Neuronal stem cell (in vitro differentiated cells): ENCODE measurements at regions not wholly inside any gene's neighbourhood (a gene's known extent, or its start where the extent isn't known, plus 50 kb on each side); places are given as distances from the start of the nearest gene placed in this dataset.

Source experiments
- DNase-seq: peaks from one replicate; pipeline ENCODE4 v3.0.0-alpha.2; 2013; ENCODE audit warnings: low spot score
- H2AFZ ChIP-seq: one replicate; pipeline ENCODE4 v1.6.1; 2013; ENCODE audit warnings: mild to moderate bottlenecking, low read length, inconsistent platforms
- H2AK5ac ChIP-seq: 2 replicates; pipeline ENCODE4 v1.6.1; 2013; ENCODE audit warnings: low read depth, mild to moderate bottlenecking, inconsistent platforms, low read length, moderate library complexity, mixed read lengths
- H2BK120ac ChIP-seq: 2 replicates; pipeline ENCODE4 v1.6.1; 2013; ENCODE audit warnings: low read depth, mild to moderate bottlenecking, inconsistent platforms, low read length, moderate library complexity, mixed read lengths
- H2BK12ac ChIP-seq: one replicate; pipeline ENCODE4 v1.6.1; 2013; ENCODE audit warnings: low read length, inconsistent platforms
- H2BK15ac ChIP-seq: 2 replicates; pipeline ENCODE4 v1.6.1; 2013; ENCODE audit warnings: mild to moderate bottlenecking, low read length, inconsistent platforms, mixed read lengths
- H2BK5ac ChIP-seq: one replicate; pipeline ENCODE4 v1.6.1; 2013; ENCODE audit warnings: inconsistent platforms, mild to moderate bottlenecking, low read length, moderate library complexity
- H3K14ac ChIP-seq: one replicate; pipeline ENCODE4 v1.6.1; 2013; ENCODE audit warnings: low read length, inconsistent platforms
- H3K18ac ChIP-seq: 2 replicates; pipeline ENCODE4 v1.6.1; 2013; ENCODE audit warnings: low read length, inconsistent platforms
- H3K23ac ChIP-seq: 2 replicates; pipeline ENCODE4 v1.6.1; 2013; ENCODE audit warnings: low read depth, mild to moderate bottlenecking, mixed read lengths, low read length, inconsistent platforms; ENCODE audit not compliant: poor library complexity
- H3K27ac ChIP-seq: replicated peaks from 3 replicates; pipeline ENCODE4 v1.5.1; 2013; ENCODE audit warnings: low read length, inconsistent platforms
- H3K27me3 ChIP-seq, 3 experiments: 2 replicates each; pipeline ENCODE4 v1.6.1; 2013; ENCODE audit warnings: low read length in 3 of 3, mild to moderate bottlenecking in 2 of 3, inconsistent platforms in 1 of 3, low read depth in 1 of 3, mixed read lengths in 1 of 3, moderate library complexity in 1 of 3; ENCODE audit not compliant: control insufficient read depth in 3 of 3, insufficient read depth in 3 of 3
- H3K36me3 ChIP-seq, 2 donors: replicated peaks in 1 of 2; 2 replicates each; pipeline ENCODE4 v1.6.1; 2013; ENCODE audit warnings: low read length in 2 of 2; ENCODE audit not compliant: control insufficient read depth in 2 of 2, insufficient read depth in 2 of 2
- H3K4ac ChIP-seq: 2 replicates; pipeline ENCODE4 v1.6.1; 2013; ENCODE audit warnings: inconsistent platforms, mild to moderate bottlenecking, low read length, moderate library complexity
- H3K4me1 ChIP-seq, 2 donors: 1 replicate in 1 of 2; 2 replicates in 1 of 2; pipeline ENCODE4 v1.6.1; 2013; ENCODE audit warnings: low read length in 2 of 2, low read depth in 1 of 2; ENCODE audit not compliant: control insufficient read depth in 2 of 2, insufficient read depth in 1 of 2
- H3K4me2 ChIP-seq: one replicate; pipeline ENCODE4 v1.6.1; 2013; ENCODE audit warnings: mild to moderate bottlenecking, low read length, inconsistent platforms; ENCODE audit not compliant: insufficient read depth, poor library complexity, severe bottlenecking
- H3K4me3 ChIP-seq, 2 donors: 2 replicates each; pipeline ENCODE4 v1.5.1; 2013; ENCODE audit warnings: low read length in 2 of 2, mild to moderate bottlenecking in 2 of 2, inconsistent platforms in 1 of 2, moderate library complexity in 1 of 2
- H3K79me1 ChIP-seq: one replicate; pipeline ENCODE4 v1.6.1; 2013; ENCODE audit warnings: low read depth, mild to moderate bottlenecking, inconsistent platforms, low read length, moderate library complexity
- H3K9ac ChIP-seq: one replicate; pipeline ENCODE4 v1.6.1; 2013; ENCODE audit warnings: mild to moderate bottlenecking, low read depth, low read length, inconsistent platforms; ENCODE audit not compliant: poor library complexity
- H3K9me3 ChIP-seq, 2 donors: replicated peaks in 1 of 2; 2 replicates each; pipeline versions ENCODE3 to v1.6.1; 2013; ENCODE audit warnings: low read length in 2 of 2, mild to moderate bottlenecking in 2 of 2, inconsistent platforms in 1 of 2, low read depth in 1 of 2, mixed read lengths in 1 of 2, moderate library complexity in 1 of 2; ENCODE audit not compliant: control insufficient read depth in 2 of 2, insufficient read depth in 1 of 2
- H4K8ac ChIP-seq: one replicate; pipeline ENCODE4 v1.6.1; 2013; ENCODE audit warnings: low read depth, mild to moderate bottlenecking, inconsistent platforms, low read length, moderate library complexity
- H4K91ac ChIP-seq: one replicate; pipeline ENCODE4 v1.6.1; 2013; ENCODE audit warnings: low read length, low read depth, mild to moderate bottlenecking, inconsistent platforms; ENCODE audit not compliant: poor library complexity
- WGBS, 2 donors: extraction: QIAGEN DNeasy Blood & Tissue Kit; methylation state at CpG; one replicate each; pipeline ENCODE4 v1.1.7; 2013; ENCODE audit warnings: missing lambda C conversion rate in 2 of 2, mixed read lengths in 1 of 2; ENCODE audit not compliant: insufficient read length in 2 of 2, insufficient replicate concordance in 1 of 2; ENCODE audit errors: extremely low coverage in 2 of 2; 5-methylcytosine and 5-hydroxymethylcytosine counted together

DNA sequence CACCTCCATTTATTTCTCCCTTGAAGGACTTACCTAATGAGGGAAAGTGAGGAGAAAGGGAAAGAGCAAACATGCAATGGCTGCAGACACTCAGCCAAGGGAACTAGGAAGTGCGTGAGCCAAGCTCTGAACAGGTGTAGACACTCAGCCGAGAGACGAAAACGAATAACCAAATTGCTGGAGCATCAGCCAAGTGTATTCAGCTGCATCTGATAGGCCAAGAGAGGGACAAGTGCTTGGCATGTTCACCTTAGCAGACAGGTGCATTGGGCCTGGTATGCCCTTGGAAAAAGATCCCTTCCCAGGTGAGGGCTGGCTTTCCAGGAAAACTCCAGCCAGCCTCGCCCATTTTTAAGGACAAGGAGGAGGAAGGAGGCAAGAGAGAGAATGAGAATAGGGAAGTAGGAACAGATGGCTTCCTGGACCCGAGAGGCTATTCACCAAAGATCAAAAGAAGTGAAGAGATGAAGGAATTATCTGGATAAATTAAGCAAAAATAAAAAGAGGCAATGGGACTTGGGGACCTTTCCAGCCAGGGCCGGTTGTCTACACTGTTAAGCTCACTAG, 184.7 kb downstream of the TOMM20 start:
- Histone ChIP-seq H3K23ac (no peak overlapping the region), H3K9me3 (peaks cover 0 to 4% of the 10 kb centered on the region in 2 donors), H3K79me1 (no peaks in the 10 kb centered on the region), H2BK5ac (no peak overlapping the region), H2AFZ (no peak overlapping the region), H2BK120ac (no peak overlapping the region), H4K91ac (no peak overlapping the region), H2BK12ac (no peak overlapping the region), H2BK15ac (no peak overlapping the region), H3K4me3 (no peak overlapping the region), H3K27ac (no peak overlapping the region), H3K4me2 (no peak overlapping the region), H3K27me3 (no peaks in the 10 kb centered on the region), H3K36me3 (no peaks in the 10 kb centered on the region), H3K14ac (no peak overlapping the region), H3K9ac (no peak overlapping the region), H3K18ac (peak overlapping the region; percentile 48), H3K4me1 (no peaks in the 10 kb centered on the region), H4K8ac (no peak overlapping the region), H3K4ac (no peak overlapping the region), H2AK5ac (no peak overlapping the region)
- no CpG with 5 or more reads among the region's 7 CpGs for WGBS, 2 donors
- no peak for DNase-seq

DNA sequence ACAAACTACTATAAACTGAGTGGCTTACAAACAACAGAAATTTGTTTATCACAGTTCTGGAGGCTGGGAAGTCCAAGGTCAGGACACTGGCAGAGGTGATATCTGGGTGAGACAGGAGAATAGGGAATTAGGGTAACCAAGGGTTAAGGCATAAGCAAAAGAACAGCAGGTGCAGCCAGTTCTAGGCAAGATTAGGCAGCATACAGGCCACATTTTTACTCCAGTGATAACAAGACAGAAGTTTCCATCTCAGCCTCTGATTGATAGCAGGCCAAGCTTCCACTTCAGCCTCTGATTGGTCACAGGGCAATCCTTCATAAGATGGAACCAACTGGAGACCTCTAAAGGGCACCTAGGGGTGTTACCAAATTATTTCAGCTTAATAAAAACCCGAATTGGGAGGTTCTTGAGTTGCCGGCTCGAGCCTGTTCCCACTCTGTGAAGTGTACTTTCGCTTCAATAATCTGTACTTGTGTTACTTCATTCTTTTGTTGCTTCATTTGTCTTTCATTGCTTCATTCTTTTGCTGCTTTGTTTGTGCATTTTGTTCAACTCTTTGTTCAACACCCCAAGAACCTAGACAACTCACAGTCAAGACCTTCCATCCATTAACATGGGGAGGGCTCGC, 185.6 kb downstream of the TOMM20 start:
- Histone ChIP-seq H3K27ac (no peak overlapping the region), H2BK120ac (no peak overlapping the region), H2AK5ac (no peak overlapping the region), H3K18ac (no peak overlapping the region), H3K36me3 (no peaks in the 10 kb centered on the region), H3K27me3 (no peaks in the 10 kb centered on the region), H3K9me3 (peaks cover 0 to 4% of the 10 kb centered on the region in 2 donors), H2BK5ac (no peak overlapping the region), H3K4me2 (no peak overlapping the region), H2BK15ac (no peak overlapping the region), H2BK12ac (no peak overlapping the region), H3K23ac (no peak overlapping the region), H3K4me1 (no peaks in the 10 kb centered on the region), H4K91ac (no peak overlapping the region), H3K9ac (no peak overlapping the region), H3K4me3 (no peak overlapping the region), H3K14ac (no peak overlapping the region), H3K4ac (no peak overlapping the region), H4K8ac (no peak overlapping the region), H3K79me1 (no peaks in the 10 kb centered on the region), H2AFZ (peak overlapping the region; percentile 20)
- DNase-seq, result no peak
- no CpG with 5 or more reads among the region's 5 CpGs for WGBS, 2 donors

- no peak overlapping the region for H4K91ac ChIP-seq
- H2BK120ac ChIP-seq, result no peak overlapping the region
- no peak overlapping the region for H2AK5ac ChIP-seq
- WGBS, 2 donors, result no CpG with 5 or more reads among the region's 4 CpGs
- H3K14ac ChIP-seq, result no peak overlapping the region
- no peak overlapping the region for H3K4me2 ChIP-seq
- H2AFZ ChIP-seq, result no peak overlapping the region
- H3K18ac ChIP-seq, result no peak overlapping the region
- H3K4me3 ChIP-seq, result no peak overlapping the region
- H3K9ac ChIP-seq, result no peak overlapping the region
- no peaks in the 10 kb centered on the region for H3K27me3 ChIP-seq
- H3K9me3 ChIP-seq, result peaks cover 0 to 4% of the 10 kb centered on the region in 2 donors
- H3K23ac ChIP-seq, result no peak overlapping the region
- no peak overlapping the region for H2BK5ac ChIP-seq
- no peaks in the 10 kb centered on the region for H3K79me1 ChIP-seq
- H2BK15ac ChIP-seq, result no peak overlapping the region
- no peaks in the 10 kb centered on the region for H3K4me1 ChIP-seq
- H2BK12ac ChIP-seq, result no peak overlapping the region
- H3K36me3 ChIP-seq, result no peaks in the 10 kb centered on the region
- no peak overlapping the region for H4K8ac ChIP-seq
- H3K4ac ChIP-seq, result no peak overlapping the region
- DNase-seq, result no peak
- H3K27ac ChIP-seq, result no peak overlapping the region
Observed at GRCh38 chr1:234942012-234942332, 186.7 kb downstream of the TOMM20 start.

- Histone ChIP-seq H3K4ac (no peak overlapping the region), H2BK120ac (no peak overlapping the region), H4K91ac (no peak overlapping the region), H4K8ac (no peak overlapping the region), H2BK12ac (no peak overlapping the region), H3K23ac (no peak overlapping the region), H3K14ac (no peak overlapping the region), H3K9me3 (peaks cover 0 to 4% of the 10 kb centered on the region in 2 donors), H3K4me1 (no peaks in the 10 kb centered on the region), H3K27ac (no peak overlapping the region), H3K36me3 (no peaks in the 10 kb centered on the region), H3K4me3 (no peak overlapping the region), H2AK5ac (no peak overlapping the region), H3K27me3 (no peaks in the 10 kb centered on the region), H2BK5ac (no peak overlapping the region), H2AFZ (no peak overlapping the region), H2BK15ac (no peak overlapping the region), H3K79me1 (no peaks in the 10 kb centered on the region), H3K9ac (no peak overlapping the region), H3K4me2 (no peak overlapping the region), H3K18ac (no peak overlapping the region)
- WGBS, 2 donors, result no CpG with 5 or more reads among the region's 3 CpGs
- no peak for DNase-seq
Observed at GRCh38 chr1:234941321-234942011, 187.2 kb downstream of the TOMM20 start.
